GM19351 (cell line): ENCODE measurements at regions not wholly inside any gene's neighbourhood (a gene's known extent, or its start where the extent isn't known, plus 50 kb on each side); places are given as distances from the start of the nearest gene placed in this dataset.

ENCODE experiments used
- ATAC-seq: cut with Tn5 transposase; IDR thresholded peaks from one replicate; pipeline ENCODE4 v1.9.1; 2021; ENCODE audit warnings: mild to moderate bottlenecking, moderate library complexity; ENCODE audit not compliant: unreplicated experiment

DNA sequence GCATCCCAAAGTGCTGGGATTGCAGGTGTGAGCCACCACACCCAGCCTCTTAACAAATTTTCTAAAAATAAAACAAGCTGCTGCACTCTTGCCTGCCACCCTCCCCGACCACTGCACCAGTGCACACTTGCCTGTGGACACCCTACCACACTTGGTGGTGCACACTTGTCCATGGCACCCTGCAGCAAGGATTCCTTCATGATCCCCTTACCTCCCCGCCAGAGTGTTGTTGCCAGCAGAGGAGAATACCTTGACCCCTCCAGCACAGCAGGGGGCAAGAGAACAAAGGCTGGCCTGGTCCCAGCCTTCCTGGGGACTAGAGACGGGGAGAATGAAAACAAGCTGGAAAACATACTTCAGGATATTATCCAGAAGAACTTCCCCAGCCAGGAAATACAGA is 65.9 kb upstream of the KCND2 start:
- no peak for ATAC-seq

DNA sequence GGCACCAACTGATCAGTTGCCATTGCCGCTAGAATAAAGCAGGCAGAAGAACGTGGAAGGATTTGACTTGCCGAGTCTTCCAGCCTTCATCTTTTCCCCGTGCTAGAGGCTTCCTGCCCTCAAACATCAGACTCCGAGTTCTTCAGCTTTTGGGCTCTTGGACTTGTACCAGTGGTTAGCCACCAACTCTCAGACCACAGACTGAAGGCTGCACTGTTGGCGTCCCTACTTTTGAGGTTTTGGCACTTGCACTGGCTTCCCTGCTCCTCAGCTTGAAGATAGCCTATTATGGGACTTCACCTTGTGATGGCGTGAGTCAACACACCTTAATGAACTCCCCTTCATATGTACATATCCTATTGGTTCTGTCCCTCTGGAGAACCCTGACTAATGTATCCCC is 57.3 kb upstream of the KCND2 start:
- no peak for ATAC-seq

DNA sequence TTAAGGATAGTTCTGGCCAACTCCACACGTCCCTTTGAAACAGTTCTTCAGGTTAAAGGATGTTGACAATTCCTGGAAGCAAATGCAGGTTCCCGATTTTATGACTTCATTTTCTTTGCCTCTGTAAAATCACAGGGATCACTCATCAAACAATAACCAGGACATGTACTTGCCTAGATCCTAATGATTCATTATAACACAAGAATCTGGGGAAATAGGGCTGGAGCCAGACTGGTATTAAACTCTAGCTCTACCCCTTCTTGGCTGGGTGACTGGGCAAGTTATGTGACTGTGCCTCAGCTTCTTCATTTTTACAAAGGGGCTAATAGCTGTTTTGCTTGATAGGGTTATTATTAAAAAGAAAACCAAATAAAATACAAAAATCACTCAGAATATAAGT is 56.0 kb upstream of the KCND2 start:
- ATAC-seq, result no peak

DNA sequence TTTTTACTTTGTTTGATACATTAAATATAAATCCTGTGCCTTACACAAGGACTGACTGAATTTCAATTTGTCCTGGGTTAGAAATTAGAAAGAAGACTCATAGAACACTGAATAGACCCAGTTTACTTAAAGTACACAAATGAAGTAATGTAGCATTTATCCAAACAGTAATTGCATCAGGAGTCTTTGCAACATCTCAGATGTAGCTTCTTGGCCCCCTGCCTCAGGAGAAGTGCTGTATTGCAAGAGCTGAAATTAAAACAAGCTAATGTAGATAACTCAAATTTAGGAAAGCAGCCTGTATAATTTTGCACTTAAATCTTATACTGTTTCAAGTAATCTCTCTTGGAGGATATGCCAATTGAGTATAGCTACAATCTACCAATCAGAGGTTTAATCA is 54.3 kb upstream of the KCND2 start:
- no peak for ATAC-seq

GRCh38 chr7:120221666-120222065 is 51.3 kb upstream of the KCND2 start:
- no peak for ATAC-seq
